NB4 (cell line): ENCODE measurements at regions not wholly inside any gene's neighbourhood (a gene's known extent, or its start where the extent isn't known, plus 50 kb on each side); places are given as distances from the start of the nearest gene placed in this dataset.

ENCODE experiments used
- MYC ChIP-seq: IDR thresholded peaks from 2 replicates; pipeline ENCODE4 v1.6.1; 2011; ENCODE audit warnings: low read depth, low read length
- POLR2A ChIP-seq: IDR thresholded peaks from 2 replicates; pipeline ENCODE4 v1.6.1; 2011; ENCODE audit warnings: mild to moderate bottlenecking; ENCODE audit not compliant: insufficient read length; ENCODE audit errors: extremely low read depth
- TF ChIP-seq, protein P1 (sequence below): IDR thresholded peaks from one replicate; pipeline ENCODE4 v1.5.1; 2012; ENCODE audit warnings: low read depth, low read length

DNA sequence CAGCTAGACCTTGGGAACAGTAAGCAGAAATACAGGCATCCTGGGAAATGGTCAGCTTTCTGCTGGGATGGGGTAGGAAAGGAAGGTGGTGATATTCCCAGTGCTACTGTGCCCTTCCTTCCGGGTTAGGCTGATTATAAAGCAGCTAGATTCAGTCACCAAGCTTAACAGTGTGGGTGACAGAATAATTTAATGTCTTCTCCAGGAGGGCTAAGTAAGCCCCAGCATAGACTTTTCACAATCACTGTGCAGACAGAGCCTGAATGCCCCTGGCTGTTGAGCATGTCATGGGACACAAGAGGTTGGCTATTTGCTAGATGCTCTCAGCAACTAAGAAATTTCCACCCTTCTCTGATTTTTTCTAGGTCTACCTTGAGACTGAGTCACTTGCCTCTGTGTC lies 513.0 kb downstream of the TOX3 start:
- TF ChIP-seq, protein P1, sequence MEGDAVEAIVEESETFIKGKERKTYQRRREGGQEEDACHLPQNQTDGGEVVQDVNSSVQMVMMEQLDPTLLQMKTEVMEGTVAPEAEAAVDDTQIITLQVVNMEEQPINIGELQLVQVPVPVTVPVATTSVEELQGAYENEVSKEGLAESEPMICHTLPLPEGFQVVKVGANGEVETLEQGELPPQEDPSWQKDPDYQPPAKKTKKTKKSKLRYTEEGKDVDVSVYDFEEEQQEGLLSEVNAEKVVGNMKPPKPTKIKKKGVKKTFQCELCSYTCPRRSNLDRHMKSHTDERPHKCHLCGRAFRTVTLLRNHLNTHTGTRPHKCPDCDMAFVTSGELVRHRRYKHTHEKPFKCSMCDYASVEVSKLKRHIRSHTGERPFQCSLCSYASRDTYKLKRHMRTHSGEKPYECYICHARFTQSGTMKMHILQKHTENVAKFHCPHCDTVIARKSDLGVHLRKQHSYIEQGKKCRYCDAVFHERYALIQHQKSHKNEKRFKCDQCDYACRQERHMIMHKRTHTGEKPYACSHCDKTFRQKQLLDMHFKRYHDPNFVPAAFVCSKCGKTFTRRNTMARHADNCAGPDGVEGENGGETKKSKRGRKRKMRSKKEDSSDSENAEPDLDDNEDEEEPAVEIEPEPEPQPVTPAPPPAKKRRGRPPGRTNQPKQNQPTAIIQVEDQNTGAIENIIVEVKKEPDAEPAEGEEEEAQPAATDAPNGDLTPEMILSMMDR = no peak
- TF ChIP-seq POLR2A = no peak
- TF ChIP-seq MYC = no peak
